H7 (cell line): ENCODE measurements at regions not wholly inside any gene's neighbourhood (a gene's known extent, or its start where the extent isn't known, plus 50 kb on each side); places are given as distances from the start of the nearest gene placed in this dataset.
"Not testable (repeated sequence)": the region's sequence is repeated elsewhere in the genome, so short reads cannot be mapped to it uniquely, and the experiment has no call there.

ENCODE experiments used
- DNase-seq: peaks from one replicate; pipeline ENCODE4 v3.0.0; 2012
- H3K27me3 ChIP-seq: 2 replicates; pipeline ENCODE4 v1.6.0; 2011; ENCODE audit warnings: mild to moderate bottlenecking, low read length; ENCODE audit not compliant: control insufficient read depth, insufficient read depth
- H3K36me3 ChIP-seq: replicated peaks from 2 replicates; pipeline ENCODE4 v1.5.1; 2011; ENCODE audit warnings: low read length; ENCODE audit not compliant: control insufficient read depth, insufficient read depth
- H3K4me3 ChIP-seq: 2 replicates; pipeline ENCODE4 v1.5.1; 2011; ENCODE audit warnings: low read depth, mild to moderate bottlenecking, control low read depth, low read length, moderate library complexity; ENCODE audit not compliant: insufficient read depth

- Histone ChIP-seq H3K36me3 (no peaks in the 10 kb centered on the region), H3K27me3 (no peaks in the 10 kb centered on the region), H3K4me3 (no peak overlapping the region)
- no peak for DNase-seq
Observed at GRCh38 chrX:64853424-64853823, 122.8 kb downstream of the ZC4H2 start.

- no peaks in the 10 kb centered on the region for H3K27me3 ChIP-seq
- H3K4me3 ChIP-seq = no peak overlapping the region
- no peak for DNase-seq
- H3K36me3 ChIP-seq = no peaks in the 10 kb centered on the region
Observed at GRCh38 chrX:64850371-64851082, 125.7 kb downstream of the ZC4H2 start.

GRCh38 chrX:64843224-64843623 is 133.0 kb downstream of the ZC4H2 start:
- H3K4me3 ChIP-seq = no peak overlapping the region
- H3K27me3 ChIP-seq = no peaks in the 10 kb centered on the region
- no peaks in the 10 kb centered on the region for H3K36me3 ChIP-seq
- no peak for DNase-seq

- no peak for DNase-seq
- Histone ChIP-seq H3K4me3 (no peak overlapping the region), H3K27me3 (no peaks in the 10 kb centered on the region), H3K36me3 (no peaks in the 10 kb centered on the region)
Observed at GRCh38 chrX:64842492-64842891, 133.8 kb downstream of the ZC4H2 start.

- no peak overlapping the region for H3K4me3 ChIP-seq
- H3K36me3 ChIP-seq = no peaks in the 10 kb centered on the region
- H3K27me3 ChIP-seq = no peaks in the 10 kb centered on the region
- DNase-seq = no peak
Observed at GRCh38 chrX:64805683-64806082, 170.6 kb downstream of the ZC4H2 start.

GRCh38 chrX:64792598-64793337 is 183.5 kb downstream of the ZC4H2 start:
- peak; percentile 9 for DNase-seq
- H3K27me3 ChIP-seq = no peaks in the 10 kb centered on the region

GRCh38 chrX:64782923-64783322 is 193.3 kb downstream of the ZC4H2 start:
- H3K27me3 ChIP-seq = no peaks in the 10 kb centered on the region
- H3K4me3 ChIP-seq = no peak overlapping the region
- H3K36me3 ChIP-seq = no peaks in the 10 kb centered on the region
- no peak for DNase-seq

More at GRCh38 chrX:64792598-64793337, 183.5 kb downstream of the ZC4H2 start:
- Histone ChIP-seq H3K4me3 (no peak overlapping the region), H3K36me3 (no peaks in the 10 kb centered on the region)

- DNase-seq = no peak
- H3K27me3 ChIP-seq = no peaks in the 10 kb centered on the region
- H3K4me3 ChIP-seq = no peak overlapping the region
- no peaks in the 10 kb centered on the region for H3K36me3 ChIP-seq
Observed at GRCh38 chrX:64758047-64758446, 218.2 kb downstream of the ZC4H2 start.

- DNase-seq = no peak
- H3K36me3 ChIP-seq = no peaks in the 10 kb centered on the region
- H3K4me3 ChIP-seq = no peak overlapping the region
- H3K27me3 ChIP-seq = no peaks in the 10 kb centered on the region
Observed at GRCh38 chrX:64739792-64740378, 236.4 kb downstream of the ZC4H2 start.

GRCh38 chrX:64698317-64698716 is 277.9 kb downstream of the ZC4H2 start:
- no peak overlapping the region for H3K4me3 ChIP-seq
- H3K27me3 ChIP-seq = no peaks in the 10 kb centered on the region
- DNase-seq = no peak
- no peaks in the 10 kb centered on the region for H3K36me3 ChIP-seq

GRCh38 chrX:64695372-64695771 is 280.9 kb downstream of the ZC4H2 start:
- H3K27me3 ChIP-seq, H3K36me3 ChIP-seq, H3K4me3 ChIP-seq, DNase-seq: not testable (repeated sequence)

GRCh38 chrX:64662876-64663275 is 267.6 kb upstream of the MTMR8 start:
- DNase-seq = no peak
- Histone ChIP-seq H3K27me3 (no peaks in the 10 kb centered on the region), H3K36me3 (no peaks in the 10 kb centered on the region), H3K4me3 (no peak overlapping the region)

GRCh38 chrX:64657229-64657628 is 262.0 kb upstream of the MTMR8 start:
- DNase-seq, H3K36me3 ChIP-seq, H3K4me3 ChIP-seq: not testable (repeated sequence)

GRCh38 chrX:64642482-64642881 is 247.2 kb upstream of the MTMR8 start:
- Histone ChIP-seq H3K27me3 (no peaks in the 10 kb centered on the region), H3K36me3 (no peaks in the 10 kb centered on the region), H3K4me3 (no peak overlapping the region)
- no peak for DNase-seq

More at GRCh38 chrX:64657229-64657628, 262.0 kb upstream of the MTMR8 start:
- H3K27me3 ChIP-seq = not testable (repeated sequence)
